ENCODE measurements at regions not wholly inside any gene's neighbourhood (a gene's known extent, or its start where the extent isn't known, plus 50 kb on each side); places are given as distances from the start of the nearest gene placed in this dataset.

- H3K27ac ChIP-seq: no peak overlapping the region
These were observed 199.4 kb upstream of the CAMK1G start for GRCh38 chr1:209383907-209384709.

GRCh38 chr1:209384710-209385550 is 198.6 kb upstream of the CAMK1G start:
- H3K27ac ChIP-seq: no peak overlapping the region
- no peak for TF ChIP-seq CTCF (conservative IDR thresholded peaks at IDR 0.05)

More at GRCh38 chr1:209383907-209384709, 199.4 kb upstream of the CAMK1G start:
- no peak for TF ChIP-seq CTCF (conservative IDR thresholded peaks at IDR 0.05)

GRCh38 chr1:209386156-209386555 is 197.4 kb upstream of the CAMK1G start:
- no peak overlapping the region for H3K27ac ChIP-seq
- no peak for TF ChIP-seq CTCF (conservative IDR thresholded peaks at IDR 0.05)

GRCh38 chr1:209387271-209387968 is 196.1 kb upstream of the CAMK1G start:
- no peak for TF ChIP-seq CTCF (conservative IDR thresholded peaks at IDR 0.05)
- H3K27ac ChIP-seq: no peak overlapping the region

GRCh38 chr1:209387969-209388329 is 195.6 kb upstream of the CAMK1G start:
- H3K27ac ChIP-seq: no peak overlapping the region

GRCh38 chr1:209388358-209388757 is 195.2 kb upstream of the CAMK1G start:
- TF ChIP-seq CTCF (conservative IDR thresholded peaks at IDR 0.05): no peak
- H3K27ac ChIP-seq: no peak overlapping the region

More at GRCh38 chr1:209387969-209388329, 195.6 kb upstream of the CAMK1G start:
- no peak for TF ChIP-seq CTCF (conservative IDR thresholded peaks at IDR 0.05)

GRCh38 chr1:209389258-209389657 is 194.3 kb upstream of the CAMK1G start:
- H3K27ac ChIP-seq: no peak overlapping the region
- no peak for TF ChIP-seq CTCF (conservative IDR thresholded peaks at IDR 0.05)
